ENCODE measurements at regions not wholly inside any gene's neighbourhood (a gene's known extent, or its start where the extent isn't known, plus 50 kb on each side); places are given as distances from the start of the nearest gene placed in this dataset.

GRCh38 chr11:49851511-49851910 lies 100.7 kb upstream of the OR4C13 start:
- no peak for TF ChIP-seq CTCF (IDR thresholded peaks at IDR 0.05)
- no peak for TF ChIP-seq POLR2A (IDR thresholded peaks at IDR 0.05)

Data from testis (tissue), 2 donors.